Endothelial cell of umbilical vein (primary cell): ENCODE measurements at regions not wholly inside any gene's neighbourhood (a gene's known extent, or its start where the extent isn't known, plus 50 kb on each side); places are given as distances from the start of the nearest gene placed in this dataset.

Experiments
- BruUV-seq: library from RNA; stranded (reverse); fragments of 400-500 nt; replicated peaks from 2 replicates; lab custom pipeline; 2021; lab: Mats Ljungman, UMichigan
- CTCF ChIA-PET: fragments of 300-600, 350-600 bp; sonication (Branson Sonifier 250); formaldehyde crosslinking; loops from one replicate; lab custom pipeline; 2021; ENCODE audit warnings: antibody characterized with exemption, inconsistent platforms; lab: Charles Lee
- POLR2A ChIA-PET: fragments of 300-600, 350-600 bp; sonication (Branson Sonifier 250); formaldehyde crosslinking; loops from one replicate; lab custom pipeline; 2021; ENCODE audit warnings: antibody characterized with exemption, inconsistent platforms; lab: Charles Lee
- DNase-seq: peaks from one replicate; pipeline ENCODE4 v3.0.0-alpha.2; 2011; ENCODE audit warnings: low read depth, low spot score
- FAIRE-seq: peaks from 2 replicates; lab custom pipeline; 2011; peaks lifted over from hg19 to GRCh38; lab: Jason Lieb, UNC
- H2AFZ ChIP-seq: 2 replicates; pipeline ENCODE4 v1.6.0; 2012; ENCODE audit warnings: low read depth, low read length, control low read depth, inconsistent platforms
- H3K27ac ChIP-seq: 2 replicates; pipeline ENCODE4 v1.5.1; 2011; ENCODE audit warnings: low read depth, mild to moderate bottlenecking, control low read depth, low read length, moderate library complexity; ENCODE audit not compliant: insufficient read depth
- H3K27me3 ChIP-seq, 2 experiments: 2 replicates each; pipeline versions ENCODE4 v1.6.0 to v1.6.1; 2011; ENCODE audit warnings: low read length in 2 of 2, mixed read lengths in 1 of 2; ENCODE audit not compliant: control insufficient read depth in 2 of 2, insufficient read depth in 2 of 2
- H3K36me3 ChIP-seq, 2 experiments: 2 replicates in 1 of 2; 3 replicates in 1 of 2; pipeline ENCODE4 v1.5.1; 2011; ENCODE audit warnings: low read length in 2 of 2, mild to moderate bottlenecking in 1 of 2, moderate library complexity in 1 of 2; ENCODE audit not compliant: control insufficient read depth in 2 of 2, insufficient read depth in 2 of 2; ENCODE audit errors: extremely low read depth in 1 of 2
- H3K4me1 ChIP-seq: 3 replicates; pipeline ENCODE4 v1.5.1; 2011; ENCODE audit warnings: mild to moderate bottlenecking, low read length; ENCODE audit not compliant: control insufficient read depth, insufficient read depth; ENCODE audit errors: extremely low read depth
- H3K4me2 ChIP-seq: 2 replicates; pipeline ENCODE4 v1.6.1; 2011; ENCODE audit warnings: low read length, control low read depth, mixed read lengths; ENCODE audit not compliant: insufficient read depth
- H3K4me3 ChIP-seq, 3 experiments: fragments of 200-600 bp in 1 of 3; sonication (generic), shearing (Covaris generic) in 1 of 3; replicated peaks in 1 of 3; 2 replicates each; pipeline ENCODE4 v1.5.1; 2011 to 2016; ENCODE audit warnings: control low read depth in 3 of 3, low read length in 3 of 3, mild to moderate bottlenecking in 2 of 3, inconsistent platforms in 1 of 3, low read depth in 1 of 3, moderate library complexity in 1 of 3; ENCODE audit not compliant: insufficient read depth in 1 of 3
- H3K79me2 ChIP-seq: 2 replicates; pipeline ENCODE4 v1.6.0; 2012; ENCODE audit warnings: low read length, inconsistent platforms; ENCODE audit not compliant: control insufficient read depth, insufficient read depth
- H3K9ac ChIP-seq: replicated peaks from 2 replicates; pipeline ENCODE3; 2011; ENCODE audit warnings: low read length, control low read depth; ENCODE audit not compliant: insufficient read depth; ENCODE audit errors: extremely low read depth
- H3K9me1 ChIP-seq: replicated peaks from 3 replicates; pipeline ENCODE4 v1.6.0; 2011; ENCODE audit warnings: mild to moderate bottlenecking, low read length; ENCODE audit not compliant: control insufficient read depth, insufficient read depth; ENCODE audit errors: extremely low read depth
- H3K9me3 ChIP-seq: replicated peaks from 2 replicates; pipeline ENCODE4 v1.5.1; 2012; ENCODE audit warnings: low read length, inconsistent platforms; ENCODE audit not compliant: control insufficient read depth, insufficient read depth
- H4K20me1 ChIP-seq: replicated peaks from 2 replicates; pipeline ENCODE3; 2011; ENCODE audit warnings: mild to moderate bottlenecking, low read length; ENCODE audit not compliant: control insufficient read depth, insufficient read depth; ENCODE audit errors: extremely low read depth
- CTCF ChIP-seq, 2 donors: IDR thresholded peaks; 1 replicate in 1 of 2; 2 replicates in 1 of 2; pipeline ENCODE4 v1.5.1; 2011; ENCODE audit warnings: low read length in 2 of 2, mild to moderate bottlenecking in 2 of 2, moderate library complexity in 2 of 2, control low read depth in 1 of 2, inconsistent platforms in 1 of 2, low read depth in 1 of 2; ENCODE audit not compliant: insufficient read depth in 1 of 2; ENCODE audit errors: extremely low read depth in 1 of 2
- EZH2 ChIP-seq: IDR thresholded peaks from 2 replicates; pipeline ENCODE4 v1.6.1; 2012; ENCODE audit warnings: borderline replicate concordance, low read depth, mild to moderate bottlenecking, moderate library complexity, low read length, inconsistent platforms; ENCODE audit not compliant: severe bottlenecking
- FOS ChIP-seq: IDR thresholded peaks from 2 replicates; pipeline ENCODE4 v1.6.1; 2011; ENCODE audit warnings: mild to moderate bottlenecking, low read length, moderate library complexity, borderline replicate concordance; ENCODE audit not compliant: insufficient read depth
- GATA2 ChIP-seq: IDR thresholded peaks from 2 replicates; pipeline ENCODE4 v1.7.0; 2011; ENCODE audit warnings: low read depth, mild to moderate bottlenecking, moderate library complexity, mixed read lengths, low read length; ENCODE audit not compliant: insufficient read length, insufficient read depth
- JUN ChIP-seq: IDR thresholded peaks from 2 replicates; pipeline ENCODE4 v1.6.1; 2011; ENCODE audit warnings: borderline replicate concordance, low read depth; ENCODE audit not compliant: insufficient read length, insufficient read depth
- MAX ChIP-seq: IDR thresholded peaks from 2 replicates; pipeline ENCODE4 v1.6.1; 2011; ENCODE audit not compliant: insufficient read depth, insufficient read length
- MYC ChIP-seq: IDR thresholded peaks from one replicate; pipeline ENCODE4 v1.6.1; 2011; ENCODE audit warnings: mild to moderate bottlenecking, low read depth, low read length
- POLR2A ChIP-seq: IDR thresholded peaks from 2 replicates; pipeline ENCODE4 v1.6.1; 2012; ENCODE audit warnings: low read depth, mild to moderate bottlenecking, control low read depth, low read length
- POLR2AphosphoS5 ChIP-seq: IDR thresholded peaks from 2 replicates; pipeline ENCODE4 v1.6.1; 2012; ENCODE audit warnings: low read depth, mild to moderate bottlenecking, control low read depth, low read length, moderate library complexity; ENCODE audit not compliant: insufficient read depth
- dilution Hi-C: fragments of 300-500 bp; cut with MboI; formaldehyde crosslinking; loops from one replicate; pipeline ENCODE4 v1.15.0; 2019; ENCODE audit warnings: low sequenced_read_pairs; ENCODE audit not compliant: extremely low pct_ligation_motif_present
- intact Hi-C: fragments of 100-400 bp; cut with micrococcal nuclease; formaldehyde crosslinking; loops from one replicate; pipeline ENCODE4 v1.10.0; 2022

- Histone ChIP-seq H3K9me3 (peaks cover 2% of the 10 kb centered on the region), H2AFZ (no peak overlapping the region), H3K9ac (no peak overlapping the region), H3K4me3 (no peak overlapping the region), H4K20me1 (no peaks in the 10 kb centered on the region), H3K79me2 (no peaks in the 10 kb centered on the region), H3K27ac (no peak overlapping the region), H3K9me1 (no peaks in the 10 kb centered on the region), H3K4me2 (no peak overlapping the region), H3K27me3 (no peaks in the 10 kb centered on the region), H3K4me1 (no peaks in the 10 kb centered on the region), H3K36me3 (no peaks in the 10 kb centered on the region)
- ChIA-PET POLR2A (no interaction called here), CTCF (no interaction called here)
- FAIRE-seq (no peak), DNase-seq (no peak)
- BruUV-seq: no TSS peak
- intact Hi-C loops (no loop called here), dilution Hi-C loops (no loop called here)
- no peak for TF ChIP-seq MYC
- no peak for TF ChIP-seq GATA2
- TF ChIP-seq POLR2AphosphoS5: no peak
- no peak for TF ChIP-seq MAX
- no peak for TF ChIP-seq POLR2A
- no peak for TF ChIP-seq EZH2
- TF ChIP-seq JUN: no peak
- no peak for TF ChIP-seq CTCF (IDR thresholded peaks at IDR 0.05; ENCODE audit: extremely low read depth in 1 of 2, insufficient read depth in 1 of 2, low read depth in 1 of 2, low read length in 2 of 2)
- no peak for TF ChIP-seq FOS
Measured at GRCh38 chr3:3308809-3309208, 129.3 kb upstream of the CRBN start.
